Transverse colon (tissue), 3 donors: ENCODE measurements at regions not wholly inside any gene's neighbourhood (a gene's known extent, or its start where the extent isn't known, plus 50 kb on each side); places are given as distances from the start of the nearest gene placed in this dataset.

Experiments
- EP300 ChIP-seq: sonication (generic); formaldehyde crosslinking; IDR thresholded peaks from one replicate; pipeline ENCODE4 v1.6.1; 2017; ENCODE audit warnings: antibody characterized with exemption, low read depth
- POLR2A ChIP-seq: fragments of 450-650 bp; IDR thresholded peaks from one replicate; pipeline ENCODE4 v1.6.1; 2016; ENCODE audit warnings: antibody characterized with exemption, mild to moderate bottlenecking, moderate library complexity
- TF ChIP-seq, protein P1 (sequence below), 5 experiments: fragments of 200-600 bp in 3 of 5; fragments of 450-650 bp in 2 of 5; sonication (generic) in 3 of 5; IDR thresholded peaks; 1 replicate in 2 of 5; 2 replicates in 3 of 5; pipeline ENCODE4 v1.5.1; 2016 to 2017; ENCODE audit warnings: antibody characterized with exemption in 5 of 5, inconsistent platforms in 3 of 5, mild to moderate bottlenecking in 2 of 5, moderate library complexity in 1 of 5

DNA sequence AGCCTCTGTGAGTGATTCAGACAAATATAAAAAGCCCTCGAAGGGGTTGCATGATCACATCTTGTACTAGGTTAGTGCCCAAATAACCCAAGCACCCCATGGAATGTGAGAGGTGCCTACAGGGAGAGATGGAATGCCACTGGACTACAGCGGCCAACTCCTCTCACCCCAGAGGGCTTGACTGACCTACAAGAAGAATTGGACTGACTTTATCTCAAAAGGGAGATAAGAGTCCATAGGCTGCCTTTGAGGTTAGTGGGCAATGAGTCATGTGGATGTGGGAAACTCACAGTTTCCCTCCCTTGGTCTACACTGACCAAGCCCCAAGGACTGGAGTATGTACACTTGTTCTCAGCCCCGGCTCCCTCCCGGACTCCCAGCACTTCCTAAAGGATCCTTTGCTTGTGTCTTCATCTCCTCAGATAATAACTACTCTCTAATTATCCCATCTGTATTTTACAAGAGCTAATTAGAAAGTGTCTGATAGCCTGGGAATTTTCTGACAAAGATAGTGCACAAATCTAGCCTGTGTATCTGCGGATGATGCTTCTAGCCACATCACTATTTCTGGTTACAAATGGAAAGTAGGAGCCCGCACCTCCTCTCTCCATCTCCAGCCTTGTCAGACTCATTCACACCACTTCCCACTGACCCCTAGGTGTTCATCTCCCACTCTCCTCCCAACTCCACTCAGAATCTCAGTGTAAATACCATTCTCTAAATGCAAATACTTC, 547.8 kb upstream of the TBL1XR1 start:
- TF ChIP-seq, protein P1, sequence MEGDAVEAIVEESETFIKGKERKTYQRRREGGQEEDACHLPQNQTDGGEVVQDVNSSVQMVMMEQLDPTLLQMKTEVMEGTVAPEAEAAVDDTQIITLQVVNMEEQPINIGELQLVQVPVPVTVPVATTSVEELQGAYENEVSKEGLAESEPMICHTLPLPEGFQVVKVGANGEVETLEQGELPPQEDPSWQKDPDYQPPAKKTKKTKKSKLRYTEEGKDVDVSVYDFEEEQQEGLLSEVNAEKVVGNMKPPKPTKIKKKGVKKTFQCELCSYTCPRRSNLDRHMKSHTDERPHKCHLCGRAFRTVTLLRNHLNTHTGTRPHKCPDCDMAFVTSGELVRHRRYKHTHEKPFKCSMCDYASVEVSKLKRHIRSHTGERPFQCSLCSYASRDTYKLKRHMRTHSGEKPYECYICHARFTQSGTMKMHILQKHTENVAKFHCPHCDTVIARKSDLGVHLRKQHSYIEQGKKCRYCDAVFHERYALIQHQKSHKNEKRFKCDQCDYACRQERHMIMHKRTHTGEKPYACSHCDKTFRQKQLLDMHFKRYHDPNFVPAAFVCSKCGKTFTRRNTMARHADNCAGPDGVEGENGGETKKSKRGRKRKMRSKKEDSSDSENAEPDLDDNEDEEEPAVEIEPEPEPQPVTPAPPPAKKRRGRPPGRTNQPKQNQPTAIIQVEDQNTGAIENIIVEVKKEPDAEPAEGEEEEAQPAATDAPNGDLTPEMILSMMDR (IDR thresholded peaks at IDR 0.05) = no peak
- TF ChIP-seq POLR2A (no peak), EP300 (no peak)
